Hematopoietic multipotent progenitor cell treated with erythropoietin and hydrocortisone succinate and interleukin-3 and kit ligand, for 17 days (in vitro differentiated cells): ENCODE measurements at regions not wholly inside any gene's neighbourhood (a gene's known extent, or its start where the extent isn't known, plus 50 kb on each side); places are given as distances from the start of the nearest gene placed in this dataset.
"Not testable (repeated sequence)": the region's sequence is repeated elsewhere in the genome, so short reads cannot be mapped to it uniquely, and the experiment has no call there.

Experiments
- DNase-seq: peaks from one replicate; pipeline ENCODE4 v3.0.0-alpha.2; 2015; ENCODE audit warnings: low spot score

DNA sequence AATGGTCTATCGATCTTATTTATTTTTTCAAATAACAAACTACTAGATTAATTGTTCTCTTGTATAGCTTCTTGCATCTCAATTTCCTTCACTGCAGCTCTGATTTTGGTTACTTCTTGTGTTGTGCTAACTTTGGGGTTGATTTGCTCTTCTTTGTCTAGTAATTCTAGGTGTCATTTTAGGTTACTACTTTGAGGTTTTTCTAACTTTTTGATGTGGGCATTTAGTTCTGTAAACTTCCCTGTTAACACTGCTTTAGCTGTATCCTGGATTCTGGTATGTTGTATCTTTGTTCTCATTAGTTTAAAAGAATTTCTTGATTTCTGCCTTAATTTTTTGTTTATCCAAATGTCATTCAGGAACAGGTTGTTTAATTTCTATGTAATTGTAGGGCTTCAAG lies 1188.0 kb downstream of the DNAJB9 start:
- no peak for DNase-seq

DNA sequence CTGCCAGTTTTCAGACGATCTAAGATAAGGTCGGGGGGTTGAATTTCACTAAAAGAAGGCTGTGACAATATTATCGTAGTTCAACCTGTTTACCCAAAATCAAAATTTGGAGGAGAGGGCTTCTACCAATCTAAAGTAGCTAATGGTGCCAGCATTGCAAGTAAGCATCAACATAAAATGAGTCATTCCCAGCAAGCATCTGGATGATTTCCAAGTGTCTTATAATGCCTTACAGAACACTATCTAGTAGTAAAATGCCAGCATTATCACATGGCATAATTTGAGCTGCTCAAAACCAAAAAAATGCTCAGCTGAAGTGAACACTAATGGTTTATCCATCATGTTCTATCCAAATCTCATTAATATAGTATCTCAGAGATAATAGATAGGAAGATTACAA lies 1193.9 kb downstream of the DNAJB9 start:
- DNase-seq, result no peak

DNA sequence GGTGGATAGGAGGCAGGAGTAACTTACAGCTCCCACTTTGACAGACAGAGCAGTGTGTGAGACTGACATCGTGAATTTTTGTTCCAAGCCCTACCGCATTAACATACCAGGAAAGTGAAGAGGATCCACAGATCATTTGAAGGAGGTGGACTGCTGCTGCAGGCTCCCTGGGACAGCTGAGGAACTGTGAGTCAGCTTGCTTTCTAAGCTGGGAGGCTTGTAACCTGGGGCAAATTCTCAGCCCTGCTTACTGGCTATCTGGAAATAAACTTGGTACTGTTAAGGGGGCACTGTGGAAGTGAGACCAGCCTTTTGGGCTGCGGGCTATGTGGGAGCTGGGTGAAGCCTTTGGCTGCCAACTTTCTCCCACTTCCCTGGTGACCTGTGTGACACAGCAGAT lies 1202.5 kb downstream of the DNAJB9 start:
- no peak for DNase-seq

DNA sequence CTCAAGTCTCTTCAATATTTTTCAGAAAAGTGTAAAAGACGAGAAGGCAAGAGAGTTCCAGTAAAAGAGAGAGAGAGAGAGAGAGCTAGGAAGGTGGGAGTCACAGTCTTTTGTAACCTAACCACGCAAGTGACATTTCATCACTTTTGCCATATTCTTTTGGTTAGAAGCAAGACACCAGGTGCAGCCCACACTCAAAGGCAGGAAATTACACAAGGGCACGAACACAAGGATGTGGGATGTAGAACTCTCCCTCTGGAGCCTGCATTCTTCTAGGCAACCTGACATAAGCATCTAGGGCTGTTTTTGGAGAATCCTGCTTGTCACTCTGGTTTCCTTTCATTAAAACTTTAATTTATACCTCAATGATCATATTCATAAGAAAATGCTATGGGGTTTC lies 1213.1 kb downstream of the DNAJB9 start:
- no peak for DNase-seq

DNA sequence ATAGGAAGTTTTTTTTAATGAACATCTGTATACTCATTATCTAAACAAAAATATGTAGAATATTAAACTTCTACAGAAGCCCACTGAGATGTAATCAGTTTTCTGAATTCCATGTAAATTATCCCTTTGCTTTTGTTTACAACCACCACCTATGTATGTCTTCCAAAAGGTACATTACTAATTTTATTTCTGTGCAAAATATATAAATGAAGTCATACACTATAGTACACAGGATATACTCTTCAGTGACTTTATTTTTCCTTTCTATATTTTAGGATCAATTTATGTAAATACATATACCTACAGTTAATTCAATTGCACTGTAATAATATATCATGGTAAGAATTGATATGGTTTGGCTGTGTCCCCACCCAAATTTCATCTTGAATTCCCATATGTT lies 1236.9 kb downstream of the DNAJB9 start:
- DNase-seq, result no peak

DNA sequence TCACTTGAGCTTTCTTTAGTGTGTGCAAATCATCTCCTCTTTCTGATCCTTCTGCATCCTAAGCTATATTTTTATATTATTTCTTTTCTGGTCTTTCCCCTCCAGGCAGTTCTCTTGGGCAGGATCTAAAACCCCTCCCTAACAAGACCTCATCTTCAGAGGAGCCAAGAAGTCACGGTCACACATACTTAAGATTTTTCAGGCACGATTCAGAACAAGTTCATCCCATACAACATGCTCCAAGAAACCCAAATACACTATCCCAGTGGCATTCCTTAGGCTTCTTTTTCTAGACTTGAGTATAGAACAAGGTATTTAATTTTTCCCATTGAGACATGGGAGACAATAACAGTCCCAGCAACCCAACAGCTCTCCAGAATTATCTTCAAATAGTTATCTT lies 1251.5 kb downstream of the DNAJB9 start:
- no peak for DNase-seq

DNA sequence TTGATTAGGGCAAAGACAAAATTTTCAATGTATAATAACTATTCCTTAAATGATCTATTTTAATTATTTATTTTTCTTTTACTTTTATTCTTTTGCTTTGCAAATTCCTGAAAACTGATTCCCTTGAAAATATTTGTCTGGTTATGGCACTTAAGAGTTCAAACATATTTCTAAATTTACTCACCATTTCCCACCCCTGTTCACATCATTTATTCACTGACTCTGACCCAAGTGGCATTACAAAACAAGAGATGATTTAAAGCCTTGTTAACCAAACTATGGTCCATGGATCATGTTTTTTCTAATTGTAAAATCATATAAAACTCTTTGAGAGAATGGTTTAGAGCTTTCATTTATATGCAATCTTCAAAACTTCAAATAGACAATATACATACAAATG lies 1256.1 kb upstream of the LRRN3 start:
- no peak for DNase-seq

DNA sequence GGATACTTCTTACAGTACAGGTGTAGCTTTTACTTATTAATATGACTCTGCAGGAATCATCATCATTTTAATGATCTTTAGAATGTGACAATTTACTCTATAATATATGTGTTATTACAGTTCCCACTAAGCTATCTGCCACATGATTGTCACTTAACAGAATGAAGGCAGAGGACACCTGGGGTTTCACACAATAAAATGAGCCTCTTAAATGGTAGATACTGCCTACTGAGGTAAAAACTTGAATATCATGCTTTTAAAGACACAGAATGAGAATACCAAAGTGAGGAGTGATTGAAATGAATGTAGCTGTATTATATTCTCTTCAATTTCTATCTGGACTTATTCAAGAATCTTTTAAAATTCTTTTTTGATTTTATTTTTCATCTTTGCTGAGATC lies 1255.3 kb upstream of the LRRN3 start:
- DNase-seq, result no peak

DNA sequence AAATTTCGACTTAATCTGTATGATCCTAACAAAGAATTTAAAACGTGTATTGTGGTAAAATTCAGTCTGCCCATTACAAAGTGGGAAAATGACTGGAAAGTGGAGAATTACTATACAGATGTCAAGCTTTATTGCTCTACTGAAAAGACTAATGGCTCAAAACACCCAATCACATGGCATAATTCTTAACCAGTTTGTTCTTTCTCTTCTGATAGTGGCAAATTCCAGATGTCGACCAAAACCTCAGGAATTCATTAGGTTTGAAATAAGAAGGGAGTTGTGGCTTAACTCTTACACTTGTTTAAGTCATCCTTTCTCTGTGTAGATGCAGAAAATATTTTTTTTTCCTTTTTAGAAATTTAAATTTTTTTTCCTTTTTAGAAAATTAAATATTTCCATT lies 1254.9 kb upstream of the LRRN3 start:
- DNase-seq, result no peak

DNA sequence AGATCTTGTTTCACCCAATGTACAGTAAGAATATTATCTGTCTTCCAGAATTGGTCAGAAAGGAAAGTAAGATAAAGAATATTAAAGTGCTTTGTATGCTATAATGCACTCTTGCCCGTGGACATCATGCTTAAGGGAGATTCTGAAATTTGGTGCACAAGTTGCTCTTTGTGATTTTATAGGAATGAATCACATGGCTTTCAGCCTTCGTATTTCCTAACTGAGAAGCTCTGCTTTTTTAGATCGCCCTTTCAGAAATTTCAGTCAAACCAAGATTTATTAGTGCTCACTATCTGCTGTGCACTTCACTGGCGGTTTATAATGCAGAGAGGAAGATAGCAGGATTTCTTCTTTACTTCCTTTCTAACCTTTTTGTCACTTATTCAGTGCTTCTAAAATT lies 1248.5 kb upstream of the LRRN3 start:
- no peak for DNase-seq

DNA sequence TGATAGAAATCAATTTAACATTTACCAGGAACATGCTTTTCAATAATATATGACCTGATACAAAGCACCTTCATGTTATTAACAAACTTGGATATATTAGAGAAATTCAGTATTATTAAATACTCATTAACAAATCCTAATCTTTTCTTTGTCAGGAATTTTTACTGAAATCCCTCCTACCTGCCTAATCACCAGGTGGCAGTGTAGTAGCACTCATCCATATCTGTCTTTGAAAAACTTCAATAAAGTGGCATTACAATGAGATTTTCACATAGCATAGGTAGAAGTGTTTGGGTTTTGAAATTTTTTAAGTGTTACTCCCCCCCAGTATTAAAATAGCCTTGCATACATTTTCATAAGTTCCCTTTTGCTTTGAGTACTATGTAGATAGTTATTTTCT lies 1246.6 kb upstream of the LRRN3 start:
- no peak for DNase-seq

DNA sequence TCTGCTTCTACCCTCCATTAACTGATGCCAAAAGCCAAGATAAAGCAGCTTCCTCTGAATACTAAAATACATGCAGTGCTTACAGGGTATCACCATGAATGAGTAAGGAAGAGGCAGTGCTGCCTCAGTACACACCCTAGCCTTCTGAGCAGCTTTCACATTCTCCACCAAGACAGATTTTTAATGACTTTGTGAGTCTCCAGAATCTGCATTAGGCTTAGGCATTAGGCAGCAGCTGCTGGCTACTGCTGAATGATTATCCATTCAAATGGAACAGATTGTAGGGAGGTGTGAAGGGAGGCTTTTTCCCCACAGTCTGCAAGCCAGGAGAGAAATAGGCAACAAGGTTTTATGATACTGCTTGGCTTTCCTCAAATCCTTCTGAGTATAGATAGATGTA lies 1226.7 kb upstream of the LRRN3 start:
- DNase-seq, result no peak

DNA sequence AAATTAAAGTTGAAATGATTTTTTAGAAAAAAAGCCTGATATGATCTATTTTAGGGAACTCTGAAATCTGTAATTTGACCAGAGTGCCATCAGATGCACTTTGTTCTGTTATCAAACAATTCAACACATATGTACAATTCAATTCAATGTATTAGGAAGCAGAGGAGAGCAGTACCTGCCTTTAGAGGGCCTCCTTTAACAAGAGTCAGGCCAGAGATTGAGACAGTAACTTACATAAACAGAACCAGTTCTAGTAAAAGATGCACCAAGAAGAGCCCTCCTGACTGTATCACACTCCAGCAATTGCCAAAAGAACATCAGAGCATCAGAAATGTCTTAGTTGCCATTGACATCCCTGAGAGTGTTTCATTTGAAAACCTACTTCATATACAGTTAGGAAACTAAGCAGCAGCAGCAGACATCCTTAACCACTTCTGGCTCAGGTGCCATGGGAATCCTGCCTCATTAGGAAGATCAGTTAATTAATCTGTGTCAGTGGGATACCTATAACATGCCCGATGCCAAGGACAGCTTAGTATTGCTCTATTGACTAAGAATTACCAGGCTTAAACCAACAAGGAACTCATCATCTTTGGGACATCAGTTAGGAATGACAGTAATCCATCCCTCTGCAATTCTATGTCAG lies 1222.6 kb upstream of the LRRN3 start:
- no peak for DNase-seq

DNA sequence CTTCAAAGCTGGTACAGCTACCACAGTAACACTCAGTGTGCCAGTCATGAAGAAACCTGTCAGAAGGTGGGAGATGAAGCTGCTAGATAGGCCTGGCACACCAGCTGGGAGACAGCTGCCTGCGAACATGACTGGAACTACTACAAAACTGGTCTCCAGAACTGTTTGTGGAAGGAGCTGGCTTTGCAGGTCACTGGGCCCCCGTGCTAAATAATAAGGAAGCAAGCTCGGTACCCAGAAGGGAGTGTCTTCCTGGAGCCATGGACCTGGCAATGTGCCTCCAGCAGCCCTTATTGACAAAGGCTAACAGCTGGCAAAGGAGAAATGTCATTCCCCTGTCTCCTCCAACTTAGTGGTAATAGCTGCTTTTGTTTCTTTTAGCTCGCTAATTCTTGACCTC lies 1217.6 kb upstream of the LRRN3 start:
- DNase-seq, result no peak

DNA sequence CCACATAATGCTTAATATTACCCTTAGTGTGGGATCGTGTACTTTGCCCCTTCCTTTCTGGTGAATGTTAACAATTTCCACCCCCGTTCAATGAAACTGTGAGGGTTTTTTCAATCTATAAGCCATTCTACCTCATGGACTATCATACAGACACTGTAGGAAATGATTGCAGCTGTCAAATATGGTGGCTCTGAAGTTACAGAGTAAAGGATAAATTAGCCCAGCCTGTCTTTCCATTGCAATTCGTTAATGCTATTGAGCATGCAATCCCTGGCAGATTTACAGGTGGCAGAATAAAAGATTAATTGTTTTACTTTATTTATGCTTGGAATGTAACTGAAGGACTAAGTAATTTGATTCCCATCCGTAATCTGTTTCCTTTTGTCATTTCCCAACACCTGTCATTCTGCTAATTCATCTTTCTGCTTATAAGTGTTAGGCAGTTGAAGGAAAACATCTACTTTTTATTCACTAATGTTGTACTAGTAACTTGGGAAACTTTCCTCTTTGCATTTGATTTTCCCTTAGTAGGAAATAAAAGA lies 1211.6 kb upstream of the LRRN3 start:
- no peak for DNase-seq

DNA sequence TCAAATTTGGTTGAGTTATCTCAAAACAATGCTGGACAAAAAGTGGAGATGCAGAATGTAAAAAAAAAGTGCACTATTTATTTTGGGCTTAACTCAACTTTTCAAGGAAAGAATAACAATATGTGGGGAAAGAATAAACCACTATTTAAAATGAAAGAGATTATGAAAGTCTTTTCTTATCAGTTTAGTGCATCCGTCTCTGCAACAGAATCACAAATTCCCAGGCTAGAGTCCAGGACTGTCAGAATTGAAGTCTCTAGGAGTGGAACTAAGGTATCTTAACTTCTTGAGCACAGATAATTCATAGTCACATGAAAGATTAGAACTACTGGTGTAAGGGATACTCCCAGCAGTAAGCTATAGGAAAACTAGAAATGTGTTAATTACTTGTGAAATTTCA lies 1200.3 kb upstream of the LRRN3 start:
- DNase-seq, result no peak

DNA sequence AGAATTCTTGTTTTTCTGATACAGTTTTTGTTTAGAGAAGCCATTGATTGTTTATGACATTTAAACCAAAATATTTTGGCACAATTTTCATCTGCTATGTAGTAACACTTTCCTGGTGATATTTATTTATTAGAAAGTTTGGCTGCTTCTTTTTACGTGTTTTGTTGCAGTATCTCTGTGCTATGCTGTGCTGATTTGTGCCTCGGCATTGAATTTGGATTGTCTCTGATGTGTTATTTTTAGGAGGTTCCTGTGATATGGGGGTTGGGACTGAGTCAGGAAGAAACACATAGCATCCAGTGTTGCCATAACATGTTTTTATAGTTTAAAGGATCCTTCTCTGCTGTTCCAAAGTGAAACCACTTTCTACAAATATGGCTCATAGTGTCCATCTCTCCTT lies 1197.7 kb upstream of the LRRN3 start:
- no peak for DNase-seq

DNA sequence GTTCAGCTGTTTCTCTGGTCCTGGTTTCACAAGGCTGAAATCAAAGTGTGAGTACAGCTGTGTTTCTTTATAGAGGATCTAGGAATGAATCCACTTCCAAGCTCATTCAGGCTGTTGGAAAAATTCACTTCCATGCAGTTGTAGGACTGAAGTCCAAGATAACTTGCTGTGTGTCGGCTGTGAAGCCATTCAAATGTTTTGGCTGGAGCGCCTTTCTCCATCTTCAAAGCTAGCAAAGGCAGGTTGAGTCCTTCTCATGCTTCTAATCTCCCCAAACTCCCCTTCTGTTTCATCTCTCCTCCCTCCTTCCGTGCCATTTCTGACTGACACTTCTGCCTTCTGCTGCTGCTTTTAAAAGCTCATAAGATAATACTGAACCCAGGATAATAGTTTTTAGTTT lies 1195.4 kb upstream of the LRRN3 start:
- no peak for DNase-seq

DNA sequence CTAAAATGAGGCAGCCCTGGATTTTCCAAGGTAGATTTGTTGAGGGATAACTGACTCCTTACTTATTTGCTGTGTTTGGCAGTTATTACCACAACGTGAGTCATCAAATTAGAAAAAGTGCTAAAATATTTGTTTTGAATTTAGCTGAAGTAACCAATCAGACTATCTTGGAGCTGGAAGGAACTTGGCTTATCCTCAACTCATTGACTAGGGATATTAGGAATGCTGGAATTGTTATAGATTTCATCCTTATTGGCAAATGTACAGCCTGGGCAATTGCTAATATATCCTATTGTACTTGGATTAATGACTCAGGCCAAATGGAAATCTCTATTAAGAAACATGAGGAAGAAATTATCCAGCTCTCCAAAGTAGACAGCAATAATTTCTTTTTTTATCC lies 1189.0 kb upstream of the LRRN3 start:
- DNase-seq, result no peak

DNA sequence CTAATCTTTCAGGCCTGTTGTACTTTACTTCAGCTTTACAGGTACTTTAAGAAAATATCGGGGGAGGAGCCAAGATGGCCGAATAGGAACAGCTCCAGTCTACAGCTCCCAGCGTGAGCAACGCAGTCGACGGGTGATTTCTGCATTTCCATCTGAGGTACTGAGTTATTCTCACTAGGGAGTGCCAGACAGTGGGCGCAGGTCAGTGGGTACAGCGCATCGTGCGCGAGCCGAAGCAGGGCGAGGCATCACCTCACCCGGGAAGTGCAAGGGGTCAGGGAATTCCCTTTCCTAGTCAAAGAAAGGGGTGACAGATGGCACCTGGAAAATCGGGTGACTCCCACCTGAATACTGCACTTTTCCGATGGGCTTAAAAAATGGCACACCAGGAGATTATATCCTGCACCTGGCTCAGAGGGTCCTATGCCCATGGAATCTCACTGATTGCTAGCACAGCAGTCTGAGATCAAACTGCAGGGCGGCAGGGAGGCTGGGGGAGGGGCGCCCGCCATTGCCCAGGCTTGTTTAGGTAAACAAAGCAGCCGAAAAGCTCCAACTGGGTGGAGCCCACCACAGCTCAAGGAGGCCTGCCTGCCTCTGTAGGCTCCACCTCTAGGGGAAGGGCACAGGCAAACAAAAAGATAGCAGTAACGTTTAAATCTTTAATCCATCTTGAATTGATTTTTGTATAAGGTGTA lies 1185.4 kb upstream of the LRRN3 start:
- DNase-seq, result not testable (repeated sequence)

DNA sequence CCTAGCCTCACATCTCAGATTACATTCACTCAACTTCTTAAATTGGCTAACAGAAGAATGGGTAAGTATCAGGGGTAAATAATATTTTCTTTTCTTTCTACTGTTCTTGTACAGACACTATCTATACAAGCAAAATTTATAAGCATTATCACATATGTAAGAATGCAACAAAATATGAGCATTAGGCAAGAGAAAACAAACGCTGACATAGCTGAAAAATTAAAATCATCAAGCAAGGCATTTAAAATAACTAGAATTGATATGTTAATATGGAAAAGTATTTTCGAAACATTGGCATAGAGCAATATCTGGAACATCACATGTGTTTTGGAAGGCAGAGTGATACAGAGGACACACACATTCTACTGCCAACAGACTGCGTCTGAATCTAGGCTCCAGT lies 1175.3 kb upstream of the LRRN3 start:
- no peak for DNase-seq

DNA sequence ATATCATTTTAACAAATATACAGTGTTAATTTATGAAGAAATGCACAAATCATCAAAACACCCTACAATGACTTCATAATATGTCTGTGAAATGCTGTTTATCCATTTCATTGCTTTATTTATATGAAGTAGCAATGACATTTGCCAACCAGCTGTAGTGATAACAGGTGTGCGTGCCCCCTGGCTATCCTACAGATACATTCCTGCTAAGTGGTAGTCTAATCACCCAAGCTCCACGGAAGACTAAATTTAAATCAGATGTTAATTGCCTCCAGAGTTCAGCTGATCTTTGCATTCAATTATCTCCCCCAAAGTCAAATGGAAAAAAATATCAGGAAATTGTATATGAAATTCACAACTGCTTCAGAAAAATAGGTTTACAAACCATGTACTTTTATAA lies 1164.2 kb upstream of the LRRN3 start:
- no peak for DNase-seq

DNA sequence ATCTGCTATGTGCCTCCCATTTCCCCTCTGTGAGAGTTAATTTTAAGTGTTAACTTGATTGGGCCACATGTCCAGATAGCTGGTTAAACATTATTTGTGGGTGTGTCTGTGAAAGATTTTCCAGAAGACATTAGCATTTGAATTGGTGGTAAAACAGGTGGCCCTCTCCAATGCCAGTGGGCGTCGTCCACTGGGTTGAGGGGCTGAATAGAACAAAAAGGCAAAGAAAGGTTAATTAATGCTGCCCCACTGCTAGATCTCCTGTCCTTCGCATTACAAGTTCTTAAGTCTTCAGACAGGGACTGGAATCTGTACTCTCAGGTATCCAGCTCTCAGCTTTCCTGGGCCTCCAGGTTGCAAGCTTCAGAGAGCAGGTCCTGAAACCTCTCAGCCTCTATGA lies 1160.9 kb upstream of the LRRN3 start:
- no peak for DNase-seq

DNA sequence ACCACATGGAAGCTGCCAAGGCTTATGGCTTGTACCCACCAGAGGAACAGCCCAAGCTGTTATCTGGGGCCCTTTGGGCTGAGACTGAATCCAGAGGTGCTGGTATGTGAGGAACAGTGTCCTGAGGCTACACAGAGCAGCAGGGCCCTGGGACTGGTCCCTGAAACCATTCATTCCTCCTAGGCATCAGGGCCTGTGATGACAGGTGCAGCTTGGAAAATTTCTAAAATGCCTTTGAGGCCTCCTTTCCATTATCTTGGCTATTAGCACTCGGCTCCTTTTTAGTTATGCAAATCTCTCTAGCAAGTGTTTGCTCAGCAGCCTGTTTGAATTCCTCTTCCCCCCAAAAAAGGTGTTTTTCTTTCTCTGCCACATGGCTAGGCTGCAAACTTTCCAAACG lies 1151.7 kb upstream of the LRRN3 start:
- no peak for DNase-seq
